ENCODE measurements at regions not wholly inside any gene's neighbourhood (a gene's known extent, or its start where the extent isn't known, plus 50 kb on each side); places are given as distances from the start of the nearest gene placed in this dataset.

DNA sequence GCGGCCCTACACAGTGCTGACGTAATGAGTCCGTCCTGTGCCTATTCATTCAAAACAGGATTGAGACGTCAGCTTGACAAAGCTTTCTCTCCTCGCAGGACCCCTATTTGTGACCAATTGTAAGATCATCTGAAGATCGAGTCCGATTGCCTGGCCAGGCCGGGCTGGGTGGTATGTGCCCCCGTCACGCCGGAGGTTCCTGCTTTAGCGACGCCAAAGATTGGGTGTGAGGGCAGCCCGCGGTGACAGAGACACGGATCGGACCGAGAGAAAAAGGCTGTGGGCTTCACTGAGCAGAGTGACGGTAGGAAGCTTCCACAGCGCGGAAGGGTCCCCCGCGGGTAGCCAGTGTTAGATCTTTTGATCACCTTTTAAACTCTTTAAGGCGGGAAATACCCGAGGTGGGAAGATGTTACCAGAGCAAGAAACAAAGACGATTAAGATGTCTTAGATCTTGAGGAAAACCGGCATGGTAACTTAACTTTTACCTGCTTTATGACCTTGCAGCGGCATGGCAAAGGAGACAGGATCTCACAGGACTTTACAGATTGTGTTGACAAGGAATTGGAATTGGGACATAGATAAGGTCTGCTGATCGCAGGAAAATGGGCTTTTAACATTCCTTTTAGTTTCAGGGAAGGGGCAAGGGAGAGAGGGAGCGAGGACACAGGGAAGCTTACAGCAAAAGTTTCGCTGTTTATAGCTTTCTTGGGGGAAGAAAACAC, 220.0 kb downstream of the METTL4 start:
- ATAC-seq (no peak), DNase-seq (no peak)
- Mint-ChIP-seq H3K36me3 (no peaks in the 10 kb centered on the region), H3K4me1 (no peaks in the 10 kb centered on the region), H3K27me3 (peaks cover 5 to 30% (median 10%) of the 10 kb centered on the region in 5 donors), H3K27ac (no peak overlapping the region), H3K9me3 (peaks cover 0 to 9% (median 0%) of the 10 kb centered on the region in 9 donors), H3K4me3 (no peak overlapping the region)
- POLR2A ChIA-PET, result no interaction called here

DNA sequence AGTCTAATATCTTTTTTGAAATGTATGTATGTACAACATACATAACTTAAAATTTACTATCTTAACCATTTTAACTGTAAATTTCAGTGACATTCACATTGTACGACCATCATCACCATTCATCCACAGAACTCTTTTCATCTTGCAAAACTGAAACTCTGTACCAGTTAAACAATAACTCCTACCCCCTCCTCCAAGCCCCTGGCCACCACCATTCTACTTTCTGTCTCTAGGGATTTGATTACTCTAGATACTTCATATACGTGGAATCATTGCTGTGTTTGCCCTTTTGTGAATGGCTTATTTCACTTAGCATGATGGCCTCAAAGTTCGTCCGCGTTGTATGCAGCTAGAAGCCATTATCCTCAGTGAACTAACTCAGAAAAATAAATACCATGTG, 217.0 kb downstream of the METTL4 start:
- Mint-ChIP-seq H3K27ac (no peak overlapping the region), H3K4me1 (no peaks in the 10 kb centered on the region), H3K4me3 (no peak overlapping the region), H3K9me3 (peaks cover 0 to 9% (median 0%) of the 10 kb centered on the region in 9 donors), H3K36me3 (no peaks in the 10 kb centered on the region), H3K27me3 (peaks cover 2 to 30% (median 11%) of the 10 kb centered on the region in 5 donors)
- POLR2A ChIA-PET, result no interaction called here
- ATAC-seq (no peak), DNase-seq (no peak)

DNA sequence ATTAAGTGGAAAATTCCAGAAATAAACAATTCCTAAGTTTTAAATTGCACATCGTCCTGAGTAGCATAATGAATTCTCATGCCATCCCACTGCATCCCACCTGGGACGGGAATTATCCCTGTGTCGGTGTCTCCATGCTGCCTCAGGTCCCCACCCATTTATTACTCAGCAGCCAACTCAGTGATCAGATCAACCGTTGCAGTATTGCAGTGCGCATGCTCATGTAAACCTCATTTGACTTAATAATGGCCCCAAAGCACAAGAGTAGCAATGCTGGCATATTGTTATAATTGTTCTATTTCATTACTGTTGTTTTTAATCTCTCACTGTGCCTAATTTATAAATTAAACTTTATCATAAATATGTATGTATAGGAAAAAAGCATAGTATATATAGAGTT, 214.4 kb downstream of the METTL4 start:
- no peak overlapping the region for H3K4me3 Mint-ChIP-seq
- ATAC-seq, result no peak

DNA sequence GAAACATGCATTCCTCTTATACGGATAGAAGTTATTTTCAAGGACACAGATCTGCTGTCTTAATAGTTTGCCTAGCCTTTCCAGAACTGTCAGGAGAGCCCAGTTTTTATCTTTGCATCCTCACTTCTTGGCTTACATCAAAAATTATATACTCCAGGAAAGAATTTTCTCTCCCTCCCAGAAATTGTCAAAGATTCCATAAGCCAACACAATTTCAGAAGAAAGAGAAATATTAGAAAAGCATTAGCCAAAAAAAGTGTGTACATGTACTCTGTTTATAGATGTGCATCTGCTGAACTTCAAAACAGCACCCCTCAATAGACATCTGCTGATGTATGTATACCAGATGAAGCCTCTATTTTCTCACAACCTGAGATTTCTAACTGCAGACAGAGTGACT, 210.4 kb downstream of the METTL4 start:
- peaks cover 0 to 16% (median 4%) of the 10 kb centered on the region in 5 donors for H3K27me3 Mint-ChIP-seq
- ATAC-seq (no peak), DNase-seq (no peak)
- no peaks in the 10 kb centered on the region for H3K4me1 Mint-ChIP-seq
- no peak overlapping the region for H3K4me3 Mint-ChIP-seq
- H3K36me3 Mint-ChIP-seq, result no peaks in the 10 kb centered on the region
- H3K9me3 Mint-ChIP-seq, result no peaks in the 10 kb centered on the region
- POLR2A ChIA-PET, result no interaction called here
- H3K27ac Mint-ChIP-seq, result no peak overlapping the region

More for the DNA sequence above, 214.4 kb downstream of the METTL4 start:
- DNase-seq, result no peak
- Mint-ChIP-seq H3K9me3 (no peaks in the 10 kb centered on the region), H3K27ac (no peak overlapping the region), H3K4me1 (no peaks in the 10 kb centered on the region), H3K36me3 (no peaks in the 10 kb centered on the region), H3K27me3 (peaks cover 0 to 19% (median 5%) of the 10 kb centered on the region in 5 donors)
- POLR2A ChIA-PET, result no interaction called here

DNA sequence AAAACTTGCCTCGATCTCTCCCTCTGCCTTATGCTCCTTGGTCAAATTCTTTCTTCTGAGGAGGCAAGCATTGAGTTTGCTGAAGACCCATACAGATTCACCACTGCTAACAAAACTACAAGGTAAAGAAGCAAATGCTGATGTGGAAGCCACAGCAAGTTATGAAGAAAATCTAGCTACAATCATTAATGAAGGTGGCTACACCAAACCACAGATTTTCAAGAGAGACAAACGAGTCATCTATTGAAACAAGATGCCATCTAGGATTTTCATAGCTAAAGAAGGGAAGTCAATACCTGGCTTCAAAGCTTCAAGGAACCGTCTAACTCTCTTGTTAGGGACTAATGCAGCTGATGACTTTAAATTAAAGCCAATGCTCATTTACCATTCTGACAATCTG, 203.2 kb downstream of the METTL4 start:
- H3K36me3 Mint-ChIP-seq, result no peaks in the 10 kb centered on the region
- ATAC-seq (no peak), DNase-seq (no peak)
- H3K4me1 Mint-ChIP-seq, result no peaks in the 10 kb centered on the region
- no peak overlapping the region for H3K4me3 Mint-ChIP-seq
- peaks cover 7 to 25% (median 11%) of the 10 kb centered on the region in 5 donors for H3K27me3 Mint-ChIP-seq
- no peak overlapping the region for H3K27ac Mint-ChIP-seq
- peaks cover 0 to 3% (median 0%) of the 10 kb centered on the region in 9 donors for H3K9me3 Mint-ChIP-seq
- POLR2A ChIA-PET, result no interaction called here

- Mint-ChIP-seq H3K27me3 (peaks cover 20 to 45% (median 42%) of the 10 kb centered on the region in 5 donors), H3K4me1 (no peaks in the 10 kb centered on the region), H3K36me3 (no peaks in the 10 kb centered on the region), H3K4me3 (no peak overlapping the region), H3K27ac (no peak overlapping the region), H3K9me3 (peaks cover 0 to 13% (median 2%) of the 10 kb centered on the region in 9 donors)
- POLR2A ChIA-PET, result no interaction called here
- DNase-seq (no peak), ATAC-seq (no peak)
Measured at GRCh38 chr18:2376707-2377106, 194.6 kb downstream of the METTL4 start.

DNA sequence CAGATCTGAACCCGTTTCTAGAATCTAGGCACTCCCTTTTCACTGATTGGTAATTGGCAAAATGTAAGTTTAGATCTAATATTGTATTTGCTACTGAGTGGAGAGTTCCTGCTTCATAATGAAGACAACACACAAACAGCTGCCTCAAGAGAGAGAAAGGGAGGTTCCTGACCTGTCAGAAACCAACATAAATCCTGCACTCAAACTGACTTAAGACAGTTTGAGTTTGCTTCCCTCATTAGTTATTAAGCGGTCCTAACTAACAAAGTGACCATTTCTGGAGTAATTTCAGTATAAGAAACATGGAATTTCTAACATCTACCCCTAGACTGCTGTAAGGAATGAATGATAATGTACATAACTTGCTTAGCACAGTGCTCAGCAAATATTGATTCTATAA, 191.2 kb downstream of the METTL4 start:
- Mint-ChIP-seq H3K9me3 (peaks cover 0 to 7% (median 0%) of the 10 kb centered on the region in 9 donors), H3K27ac (no peak overlapping the region), H3K4me3 (no peak overlapping the region), H3K4me1 (no peaks in the 10 kb centered on the region), H3K36me3 (no peaks in the 10 kb centered on the region), H3K27me3 (peaks cover 25 to 38% (median 29%) of the 10 kb centered on the region in 5 donors)
- POLR2A ChIA-PET, result no interaction called here
- no peak for ATAC-seq
- no peak for DNase-seq

DNA sequence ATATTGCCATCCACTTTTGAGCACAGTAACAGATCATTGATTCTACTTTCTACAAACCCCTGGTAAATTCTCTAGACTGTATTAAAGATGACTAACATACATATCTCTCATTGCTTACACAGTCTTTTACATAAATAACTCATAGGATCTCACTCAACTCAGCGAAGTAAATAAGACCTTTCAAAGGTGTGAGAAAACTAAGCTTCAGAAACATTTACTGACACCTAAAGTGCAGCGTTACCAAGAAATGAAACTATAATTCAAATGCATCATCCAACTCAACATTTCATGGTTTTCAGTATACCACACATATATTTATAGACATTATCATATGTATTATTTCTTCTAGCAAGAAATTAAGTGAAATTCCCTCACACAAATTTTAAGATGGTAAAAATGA, 189.8 kb downstream of the METTL4 start:
- peaks cover 0 to 16% (median 10%) of the 10 kb centered on the region in 9 donors for H3K9me3 Mint-ChIP-seq
- H3K4me3 Mint-ChIP-seq, result no peak overlapping the region
- no peaks in the 10 kb centered on the region for H3K4me1 Mint-ChIP-seq
- POLR2A ChIA-PET, result no interaction called here
- no peak overlapping the region for H3K27ac Mint-ChIP-seq
- H3K36me3 Mint-ChIP-seq, result no peaks in the 10 kb centered on the region
- DNase-seq (no peak), ATAC-seq (no peak)
- peaks cover 20 to 28% (median 24%) of the 10 kb centered on the region in 5 donors for H3K27me3 Mint-ChIP-seq

- no peak overlapping the region for H3K4me3 Mint-ChIP-seq
- H3K27ac Mint-ChIP-seq, result no peak overlapping the region
- ATAC-seq (no peak), DNase-seq (no peak)
- POLR2A ChIA-PET, result no interaction called here
- peaks cover 0 to 29% (median 18%) of the 10 kb centered on the region in 9 donors for H3K9me3 Mint-ChIP-seq
- H3K36me3 Mint-ChIP-seq, result no peaks in the 10 kb centered on the region
- no peaks in the 10 kb centered on the region for H3K4me1 Mint-ChIP-seq
- peaks cover 3 to 20% (median 8%) of the 10 kb centered on the region in 5 donors for H3K27me3 Mint-ChIP-seq
Measured at GRCh38 chr18:2387588-2387987, 183.7 kb downstream of the METTL4 start.

- Mint-ChIP-seq H3K36me3 (no peaks in the 10 kb centered on the region), H3K27ac (no peak overlapping the region), H3K9me3 (peaks cover 0 to 27% (median 18%) of the 10 kb centered on the region in 9 donors), H3K4me3 (no peak overlapping the region), H3K4me1 (no peaks in the 10 kb centered on the region), H3K27me3 (peaks cover 7 to 24% (median 10%) of the 10 kb centered on the region in 5 donors)
- no peak for DNase-seq
- ATAC-seq, result no peak
- POLR2A ChIA-PET, result no interaction called here
Measured at GRCh38 chr18:2390158-2390557, 181.1 kb downstream of the METTL4 start.

DNA sequence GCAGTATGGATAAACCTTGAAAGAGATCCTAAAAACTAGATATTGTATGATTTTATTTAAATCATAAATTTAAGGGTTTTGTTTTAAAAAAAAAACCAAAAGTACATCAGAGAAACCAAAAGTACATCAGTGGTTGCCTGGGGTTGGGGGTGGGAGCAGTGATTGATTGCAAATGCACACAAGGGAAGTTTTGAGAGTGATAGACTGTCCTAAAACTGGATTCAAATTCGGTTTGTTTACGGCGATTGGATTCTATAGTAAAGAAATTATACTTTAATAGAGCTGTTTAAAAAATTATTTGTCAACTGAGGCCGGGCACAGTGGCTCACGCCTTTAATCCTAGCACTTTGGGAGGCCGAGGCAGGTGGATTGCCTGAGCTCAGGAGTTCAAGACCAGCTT, 179.8 kb downstream of the METTL4 start:
- H3K27ac Mint-ChIP-seq, result no peak overlapping the region
- peaks cover 7 to 26% (median 8%) of the 10 kb centered on the region in 5 donors for H3K27me3 Mint-ChIP-seq
- POLR2A ChIA-PET, result no interaction called here
- H3K9me3 Mint-ChIP-seq, result peaks cover 0 to 16% (median 9%) of the 10 kb centered on the region in 9 donors
- no peak for ATAC-seq
- no peaks in the 10 kb centered on the region for H3K4me1 Mint-ChIP-seq
- no peak overlapping the region for H3K4me3 Mint-ChIP-seq
- no peaks in the 10 kb centered on the region for H3K36me3 Mint-ChIP-seq
- DNase-seq, result no peak

DNA sequence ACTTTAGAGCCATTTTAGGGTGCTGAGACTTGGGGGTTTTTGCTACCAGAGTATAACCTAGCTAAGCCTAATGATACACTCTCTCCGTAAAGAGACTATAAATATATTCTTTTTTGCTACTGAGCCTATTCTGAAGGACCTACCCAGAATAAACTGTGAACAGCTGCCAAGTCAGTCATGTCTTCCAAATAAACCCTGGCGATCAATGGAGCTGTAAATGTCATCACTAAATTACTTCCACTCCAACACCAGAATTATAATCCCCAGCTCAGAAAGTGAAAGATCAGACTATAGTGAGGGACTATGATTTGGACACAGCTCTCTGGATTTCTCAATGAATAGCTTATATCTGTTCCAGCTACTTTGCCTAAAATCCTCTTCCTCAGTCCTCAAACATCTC, 178.9 kb downstream of the METTL4 start:
- Mint-ChIP-seq H3K27ac (no peak overlapping the region), H3K36me3 (no peaks in the 10 kb centered on the region), H3K27me3 (peaks cover 8 to 26% (median 11%) of the 10 kb centered on the region in 5 donors), H3K4me1 (no peaks in the 10 kb centered on the region), H3K9me3 (peaks cover 0 to 10% (median 6%) of the 10 kb centered on the region in 9 donors), H3K4me3 (no peak overlapping the region)
- POLR2A ChIA-PET, result no interaction called here
- DNase-seq (no peak), ATAC-seq (no peak)

DNA sequence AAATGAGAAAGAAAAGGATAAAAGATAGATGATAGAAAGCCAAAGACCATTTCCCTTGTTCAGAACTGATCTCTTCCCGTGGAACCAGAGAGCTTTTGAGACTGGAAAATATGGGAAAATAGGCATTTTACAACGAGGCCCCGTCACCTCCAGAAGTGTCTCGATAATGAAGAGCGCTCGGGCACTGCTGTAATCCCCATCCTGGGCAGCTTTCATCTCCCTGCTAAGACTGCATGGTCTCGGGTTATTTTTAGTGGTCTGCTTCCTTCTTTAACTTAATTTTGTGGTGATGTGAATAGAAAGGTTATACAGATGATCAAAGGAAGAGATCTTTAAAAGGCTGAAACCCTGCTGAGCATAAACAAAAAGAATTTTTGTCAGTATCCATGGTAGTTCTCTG, 176.6 kb downstream of the METTL4 start:
- Mint-ChIP-seq H3K36me3 (no peaks in the 10 kb centered on the region), H3K27me3 (peaks cover 6 to 26% (median 15%) of the 10 kb centered on the region in 5 donors), H3K9me3 (no peaks in the 10 kb centered on the region), H3K27ac (no peak overlapping the region), H3K4me1 (no peaks in the 10 kb centered on the region), H3K4me3 (no peak overlapping the region)
- DNase-seq (no peak), ATAC-seq (no peak)
- POLR2A ChIA-PET, result no interaction called here
